ENCODE measurements at regions not wholly inside any gene's neighbourhood (a gene's known extent, or its start where the extent isn't known, plus 50 kb on each side); places are given as distances from the start of the nearest gene placed in this dataset.

DNA sequence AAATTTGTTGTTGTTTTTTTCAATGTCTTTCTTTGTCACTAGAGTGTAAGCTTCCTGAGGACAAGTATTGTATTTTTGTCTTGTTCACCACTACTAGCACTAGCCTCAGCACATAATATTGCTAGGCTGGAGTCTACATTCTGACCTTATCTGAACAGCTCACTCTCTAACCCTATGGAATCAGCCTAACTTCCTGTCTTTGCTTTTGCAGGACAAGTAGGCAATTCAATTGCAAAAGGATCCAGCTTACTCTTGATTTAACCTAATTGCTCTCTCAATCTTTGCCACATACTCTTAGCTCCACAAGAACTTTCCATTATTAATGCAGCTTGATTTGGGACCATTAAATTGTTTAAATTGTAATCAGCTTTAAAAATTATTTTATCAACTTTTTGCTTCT lies 308.5 kb downstream of the MAN2A1 start:
- no peak for TF ChIP-seq POLR2A (IDR thresholded peaks at IDR 0.05; ENCODE audit: low read depth, low read length)
- TF ChIP-seq EP300 (IDR thresholded peaks at IDR 0.05; ENCODE audit: borderline replicate concordance in 1 of 2, control insufficient read depth in 1 of 2, low read depth in 2 of 2, low read length in 2 of 2) = no peak
- TF ChIP-seq PML (IDR thresholded peaks at IDR 0.05; ENCODE audit: low read length) = no peak
- TF ChIP-seq, protein P1, sequence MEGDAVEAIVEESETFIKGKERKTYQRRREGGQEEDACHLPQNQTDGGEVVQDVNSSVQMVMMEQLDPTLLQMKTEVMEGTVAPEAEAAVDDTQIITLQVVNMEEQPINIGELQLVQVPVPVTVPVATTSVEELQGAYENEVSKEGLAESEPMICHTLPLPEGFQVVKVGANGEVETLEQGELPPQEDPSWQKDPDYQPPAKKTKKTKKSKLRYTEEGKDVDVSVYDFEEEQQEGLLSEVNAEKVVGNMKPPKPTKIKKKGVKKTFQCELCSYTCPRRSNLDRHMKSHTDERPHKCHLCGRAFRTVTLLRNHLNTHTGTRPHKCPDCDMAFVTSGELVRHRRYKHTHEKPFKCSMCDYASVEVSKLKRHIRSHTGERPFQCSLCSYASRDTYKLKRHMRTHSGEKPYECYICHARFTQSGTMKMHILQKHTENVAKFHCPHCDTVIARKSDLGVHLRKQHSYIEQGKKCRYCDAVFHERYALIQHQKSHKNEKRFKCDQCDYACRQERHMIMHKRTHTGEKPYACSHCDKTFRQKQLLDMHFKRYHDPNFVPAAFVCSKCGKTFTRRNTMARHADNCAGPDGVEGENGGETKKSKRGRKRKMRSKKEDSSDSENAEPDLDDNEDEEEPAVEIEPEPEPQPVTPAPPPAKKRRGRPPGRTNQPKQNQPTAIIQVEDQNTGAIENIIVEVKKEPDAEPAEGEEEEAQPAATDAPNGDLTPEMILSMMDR (IDR thresholded peaks at IDR 0.05 in 2 of 3, conservative IDR thresholded peaks at IDR 0.05 in 1 of 3; ENCODE audit: control insufficient read depth in 2 of 3, extremely low read depth in 1 of 3, insufficient read depth in 1 of 3, low read depth in 3 of 3, low read length in 3 of 3) = no peak
- no peak for TF ChIP-seq YY1 (IDR thresholded peaks at IDR 0.05; ENCODE audit: low read depth, low read length)
- TF ChIP-seq, protein P2, sequence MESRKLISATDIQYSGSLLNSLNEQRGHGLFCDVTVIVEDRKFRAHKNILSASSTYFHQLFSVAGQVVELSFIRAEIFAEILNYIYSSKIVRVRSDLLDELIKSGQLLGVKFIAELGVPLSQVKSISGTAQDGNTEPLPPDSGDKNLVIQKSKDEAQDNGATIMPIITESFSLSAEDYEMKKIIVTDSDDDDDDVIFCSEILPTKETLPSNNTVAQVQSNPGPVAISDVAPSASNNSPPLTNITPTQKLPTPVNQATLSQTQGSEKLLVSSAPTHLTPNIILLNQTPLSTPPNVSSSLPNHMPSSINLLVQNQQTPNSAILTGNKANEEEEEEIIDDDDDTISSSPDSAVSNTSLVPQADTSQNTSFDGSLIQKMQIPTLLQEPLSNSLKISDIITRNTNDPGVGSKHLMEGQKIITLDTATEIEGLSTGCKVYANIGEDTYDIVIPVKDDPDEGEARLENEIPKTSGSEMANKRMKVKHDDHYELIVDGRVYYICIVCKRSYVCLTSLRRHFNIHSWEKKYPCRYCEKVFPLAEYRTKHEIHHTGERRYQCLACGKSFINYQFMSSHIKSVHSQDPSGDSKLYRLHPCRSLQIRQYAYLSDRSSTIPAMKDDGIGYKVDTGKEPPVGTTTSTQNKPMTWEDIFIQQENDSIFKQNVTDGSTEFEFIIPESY (IDR thresholded peaks at IDR 0.05) = no peak
- TF ChIP-seq CHD1 (IDR thresholded peaks at IDR 0.05; ENCODE audit: low read depth, low read length) = no peak
- no peak for TF ChIP-seq CBX5 (IDR thresholded peaks at IDR 0.05; ENCODE audit: low read depth)
- TF ChIP-seq SUZ12 (IDR thresholded peaks at IDR 0.05; ENCODE audit: unreplicated experiment) = no peak

Measured in GM12878 (cell line).